ENCODE measurements at regions not wholly inside any gene's neighbourhood (a gene's known extent, or its start where the extent isn't known, plus 50 kb on each side); places are given as distances from the start of the nearest gene placed in this dataset.
"Not testable (repeated sequence)": the region's sequence is repeated elsewhere in the genome, so short reads cannot be mapped to it uniquely, and the experiment has no call there.

DNA sequence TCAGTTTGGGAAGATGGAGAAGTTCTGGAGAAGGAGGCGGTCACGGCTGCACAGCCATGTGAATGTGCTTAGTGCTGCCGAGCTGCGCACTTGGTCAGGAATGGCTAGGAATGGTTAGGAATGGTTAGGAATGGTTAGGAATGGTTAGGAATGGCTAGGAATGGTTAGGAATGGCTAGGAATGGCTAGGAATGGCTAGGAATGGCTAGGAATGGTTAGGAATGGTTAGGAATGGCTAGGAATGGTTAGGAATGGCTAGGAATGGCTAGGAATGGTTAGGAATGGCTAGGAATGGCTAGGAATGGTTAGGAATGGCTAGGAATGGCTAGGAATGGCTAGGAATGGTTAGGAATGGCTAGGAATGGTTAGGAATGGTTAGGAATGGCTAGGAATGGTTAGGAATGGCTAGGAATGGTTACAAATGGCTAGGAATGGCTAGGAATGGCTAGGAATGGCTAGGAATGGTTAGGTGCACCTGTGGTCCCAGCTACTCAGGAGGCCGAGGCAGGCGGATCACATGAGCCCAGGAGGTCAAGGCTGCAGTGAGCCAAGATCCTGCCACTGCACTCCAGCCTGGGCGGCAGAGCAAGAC, 94.7 kb upstream of the PPP1R26 start:
- H3K9me3 Mint-ChIP-seq; H3K27me3 Mint-ChIP-seq; H3K36me3 Mint-ChIP-seq; H3K4me1 Mint-ChIP-seq; H3K4me3 ChIP-seq (ENCODE audit: low read length); H3K4me3 Mint-ChIP-seq; H3K9me3 ChIP-seq (ENCODE audit: low read length); CTCF ChIA-PET; H3K4me1 ChIP-seq (ENCODE audit: insufficient read depth, low read length); H3K36me3 ChIP-seq (ENCODE audit: insufficient read depth, low read length); H3K27me3 ChIP-seq (ENCODE audit: insufficient read depth, low read length, poor library complexity, severe bottlenecking); DNase-seq; H3K27ac ChIP-seq (ENCODE audit: low read depth, low read length); POLR2A ChIA-PET: not testable (repeated sequence)
- H3K27ac Mint-ChIP-seq, result peak overlapping the region in 1 of 8 donors; percentile 43

DNA sequence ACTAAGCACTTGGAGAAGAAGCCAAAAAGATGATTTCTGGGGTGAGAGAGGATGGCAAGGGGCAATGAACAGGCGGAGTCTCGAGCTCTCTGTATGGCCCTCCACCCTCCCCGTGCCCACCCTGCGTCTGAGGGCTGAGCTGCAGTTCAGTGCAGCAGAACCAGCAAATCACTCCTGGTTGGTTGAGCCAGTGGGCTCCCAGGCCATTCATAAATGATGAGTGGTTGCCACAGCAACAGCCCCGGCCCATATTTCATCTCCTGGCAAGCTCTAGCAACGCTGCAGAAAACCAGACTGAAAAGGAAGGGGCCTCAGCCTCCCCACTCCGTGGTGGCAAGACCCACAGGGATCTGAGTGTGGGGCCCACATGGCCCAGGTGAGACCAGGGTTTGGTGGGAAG, 93.8 kb upstream of the PPP1R26 start:
- ChIA-PET CTCF (no interaction called here), POLR2A (no interaction called here)
- no peak overlapping the region for H3K27ac ChIP-seq (ENCODE audit: low read depth, low read length)
- H3K4me3 ChIP-seq (ENCODE audit: low read length), result no peak overlapping the region
- no peak for DNase-seq
- Mint-ChIP-seq H3K4me1 (no peaks in the 10 kb centered on the region), H3K9me3 (no peaks in the 10 kb centered on the region), H3K36me3 (no peaks in the 10 kb centered on the region), H3K27me3 (peaks cover 4 to 5% of the 10 kb centered on the region in 2 donors), H3K27ac (no peak overlapping the region), H3K4me3 (no peak overlapping the region)
- no peaks in the 10 kb centered on the region for H3K4me1 ChIP-seq (ENCODE audit: insufficient read depth, low read length)
- no peaks in the 10 kb centered on the region for H3K36me3 ChIP-seq (ENCODE audit: insufficient read depth, low read length)
- no peaks in the 10 kb centered on the region for H3K9me3 ChIP-seq (ENCODE audit: low read length)
- no peaks in the 10 kb centered on the region for H3K27me3 ChIP-seq (ENCODE audit: insufficient read depth, low read length, poor library complexity, severe bottlenecking)

- no peak for DNase-seq
- Histone ChIP-seq H3K4me1 (ENCODE audit: insufficient read depth, low read length) (no peaks in the 10 kb centered on the region), H3K4me3 (ENCODE audit: low read length) (no peak overlapping the region), H3K27me3 (ENCODE audit: insufficient read depth, low read length, poor library complexity, severe bottlenecking) (no peaks in the 10 kb centered on the region), H3K27ac (ENCODE audit: low read depth, low read length) (no peak overlapping the region), H3K36me3 (ENCODE audit: insufficient read depth, low read length) (no peaks in the 10 kb centered on the region), H3K9me3 (ENCODE audit: low read length) (no peaks in the 10 kb centered on the region)
- no peaks in the 10 kb centered on the region for H3K9me3 Mint-ChIP-seq
- no peaks in the 10 kb centered on the region for H3K36me3 Mint-ChIP-seq
- POLR2A ChIA-PET, result no interaction called here
- no peak overlapping the region for H3K4me3 Mint-ChIP-seq
- H3K27me3 Mint-ChIP-seq, result peaks cover under 1 to 5% of the 10 kb centered on the region in 2 donors
- no peaks in the 10 kb centered on the region for H3K4me1 Mint-ChIP-seq
- CTCF ChIA-PET, result no interaction called here
- no peak overlapping the region for H3K27ac Mint-ChIP-seq
These were observed 91.6 kb upstream of the PPP1R26 start for GRCh38 chr9:135387976-135388375.

GRCh38 chr9:135388530-135388929, 91.1 kb upstream of the PPP1R26 start:
- Histone ChIP-seq H3K36me3 (ENCODE audit: insufficient read depth, low read length) (no peaks in the 10 kb centered on the region), H3K9me3 (ENCODE audit: low read length) (no peaks in the 10 kb centered on the region), H3K27me3 (ENCODE audit: insufficient read depth, low read length, poor library complexity, severe bottlenecking) (no peaks in the 10 kb centered on the region), H3K4me1 (ENCODE audit: insufficient read depth, low read length) (no peaks in the 10 kb centered on the region), H3K27ac (ENCODE audit: low read depth, low read length) (no peak overlapping the region), H3K4me3 (ENCODE audit: low read length) (no peak overlapping the region)
- H3K9me3 Mint-ChIP-seq, result no peaks in the 10 kb centered on the region
- no peaks in the 10 kb centered on the region for H3K4me1 Mint-ChIP-seq
- POLR2A ChIA-PET, result no interaction called here
- DNase-seq, result no peak
- H3K36me3 Mint-ChIP-seq, result no peaks in the 10 kb centered on the region
- CTCF ChIA-PET, result no interaction called here
- peak overlapping the region in 1 of 8 donors; percentile 73 for H3K27ac Mint-ChIP-seq
- H3K4me3 Mint-ChIP-seq, result no peak overlapping the region
- H3K27me3 Mint-ChIP-seq, result peaks cover 0 to 5% of the 10 kb centered on the region in 2 donors

DNA sequence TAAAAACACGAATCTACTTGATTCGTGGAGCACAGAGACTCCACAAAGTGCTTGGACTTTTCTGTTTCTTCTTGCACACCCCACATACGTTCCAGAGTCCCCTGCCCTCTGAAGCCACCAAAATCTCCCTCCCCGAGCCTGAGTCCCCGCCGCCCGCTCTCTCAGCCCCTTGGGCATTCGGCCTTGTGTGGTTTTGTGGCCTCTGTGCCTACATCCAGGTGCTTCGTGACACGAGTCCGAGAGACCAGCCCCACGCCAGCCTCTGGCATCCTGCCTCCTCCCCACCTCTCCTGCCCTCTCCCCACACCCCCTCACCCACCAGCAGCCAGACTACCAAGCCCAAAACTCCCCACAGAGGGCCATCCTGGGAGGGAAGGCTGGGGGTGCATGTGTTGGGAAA, 87.8 kb upstream of the PPP1R26 start:
- Histone ChIP-seq H3K36me3 (ENCODE audit: insufficient read depth, low read length) (no peaks in the 10 kb centered on the region), H3K27me3 (ENCODE audit: insufficient read depth, low read length, poor library complexity, severe bottlenecking) (no peaks in the 10 kb centered on the region), H3K27ac (ENCODE audit: low read depth, low read length) (no peak overlapping the region), H3K4me3 (ENCODE audit: low read length) (no peak overlapping the region), H3K4me1 (ENCODE audit: insufficient read depth, low read length) (no peaks in the 10 kb centered on the region), H3K9me3 (ENCODE audit: low read length) (no peaks in the 10 kb centered on the region)
- no peaks in the 10 kb centered on the region for H3K36me3 Mint-ChIP-seq
- no peak overlapping the region for H3K4me3 Mint-ChIP-seq
- no peaks in the 10 kb centered on the region for H3K4me1 Mint-ChIP-seq
- no peaks in the 10 kb centered on the region for H3K9me3 Mint-ChIP-seq
- POLR2A ChIA-PET, result no interaction called here
- H3K27ac Mint-ChIP-seq, result no peak overlapping the region
- CTCF ChIA-PET, result no interaction called here
- DNase-seq, result no peak
- peaks cover 0 to 3% of the 10 kb centered on the region in 2 donors for H3K27me3 Mint-ChIP-seq

DNA sequence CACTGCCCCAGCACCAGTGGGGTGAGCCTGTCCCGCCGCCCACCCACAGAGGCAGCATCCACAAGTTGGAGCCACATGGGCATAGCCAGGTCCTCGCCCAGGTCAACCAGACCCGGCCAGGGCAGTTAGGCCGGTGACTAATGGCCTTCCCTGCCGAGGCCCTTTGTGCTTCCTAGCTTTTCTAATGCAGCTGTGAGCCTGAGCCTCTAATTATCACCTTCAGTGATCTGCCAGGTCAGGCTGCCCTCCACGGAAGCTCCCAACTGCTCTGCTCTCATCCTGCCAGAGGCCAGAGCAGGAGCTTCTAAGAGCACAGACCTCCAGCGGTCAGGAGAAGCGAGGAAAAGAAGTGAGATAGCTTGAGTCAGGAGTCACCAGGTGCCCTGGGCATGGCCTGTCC, 87.1 kb upstream of the PPP1R26 start:
- H3K4me3 Mint-ChIP-seq, result no peak overlapping the region
- H3K27ac Mint-ChIP-seq, result no peak overlapping the region
- no peaks in the 10 kb centered on the region for H3K36me3 Mint-ChIP-seq
- no peaks in the 10 kb centered on the region for H3K4me1 ChIP-seq (ENCODE audit: insufficient read depth, low read length)
- peaks cover 0 to 3% of the 10 kb centered on the region in 2 donors for H3K27me3 Mint-ChIP-seq
- H3K4me1 Mint-ChIP-seq, result no peaks in the 10 kb centered on the region
- POLR2A ChIA-PET, result no interaction called here
- no peak for DNase-seq
- CTCF ChIA-PET, result no interaction called here
- no peaks in the 10 kb centered on the region for H3K9me3 ChIP-seq (ENCODE audit: low read length)
- H3K36me3 ChIP-seq (ENCODE audit: insufficient read depth, low read length), result no peaks in the 10 kb centered on the region
- H3K27ac ChIP-seq (ENCODE audit: low read depth, low read length), result no peak overlapping the region
- H3K27me3 ChIP-seq (ENCODE audit: insufficient read depth, low read length, poor library complexity, severe bottlenecking), result no peaks in the 10 kb centered on the region
- no peaks in the 10 kb centered on the region for H3K9me3 Mint-ChIP-seq
- H3K4me3 ChIP-seq (ENCODE audit: low read length), result no peak overlapping the region

- no peaks in the 10 kb centered on the region for H3K9me3 Mint-ChIP-seq
- H3K4me3 Mint-ChIP-seq, result no peak overlapping the region
- no peaks in the 10 kb centered on the region for H3K4me1 Mint-ChIP-seq
- H3K27me3 ChIP-seq (ENCODE audit: insufficient read depth, low read length, poor library complexity, severe bottlenecking), result no peaks in the 10 kb centered on the region
- ChIA-PET CTCF (no interaction called here), POLR2A (no interaction called here)
- H3K27ac Mint-ChIP-seq, result no peak overlapping the region
- peaks cover 0 to 3% of the 10 kb centered on the region in 2 donors for H3K27me3 Mint-ChIP-seq
- no peaks in the 10 kb centered on the region for H3K4me1 ChIP-seq (ENCODE audit: insufficient read depth, low read length)
- no peak overlapping the region for H3K27ac ChIP-seq (ENCODE audit: low read depth, low read length)
- H3K4me3 ChIP-seq (ENCODE audit: low read length), result no peak overlapping the region
- no peak for DNase-seq
- H3K9me3 ChIP-seq (ENCODE audit: low read length), result no peaks in the 10 kb centered on the region
- no peaks in the 10 kb centered on the region for H3K36me3 ChIP-seq (ENCODE audit: insufficient read depth, low read length)
- no peaks in the 10 kb centered on the region for H3K36me3 Mint-ChIP-seq
These were observed 85.5 kb upstream of the PPP1R26 start for GRCh38 chr9:135394131-135394530.

DNA sequence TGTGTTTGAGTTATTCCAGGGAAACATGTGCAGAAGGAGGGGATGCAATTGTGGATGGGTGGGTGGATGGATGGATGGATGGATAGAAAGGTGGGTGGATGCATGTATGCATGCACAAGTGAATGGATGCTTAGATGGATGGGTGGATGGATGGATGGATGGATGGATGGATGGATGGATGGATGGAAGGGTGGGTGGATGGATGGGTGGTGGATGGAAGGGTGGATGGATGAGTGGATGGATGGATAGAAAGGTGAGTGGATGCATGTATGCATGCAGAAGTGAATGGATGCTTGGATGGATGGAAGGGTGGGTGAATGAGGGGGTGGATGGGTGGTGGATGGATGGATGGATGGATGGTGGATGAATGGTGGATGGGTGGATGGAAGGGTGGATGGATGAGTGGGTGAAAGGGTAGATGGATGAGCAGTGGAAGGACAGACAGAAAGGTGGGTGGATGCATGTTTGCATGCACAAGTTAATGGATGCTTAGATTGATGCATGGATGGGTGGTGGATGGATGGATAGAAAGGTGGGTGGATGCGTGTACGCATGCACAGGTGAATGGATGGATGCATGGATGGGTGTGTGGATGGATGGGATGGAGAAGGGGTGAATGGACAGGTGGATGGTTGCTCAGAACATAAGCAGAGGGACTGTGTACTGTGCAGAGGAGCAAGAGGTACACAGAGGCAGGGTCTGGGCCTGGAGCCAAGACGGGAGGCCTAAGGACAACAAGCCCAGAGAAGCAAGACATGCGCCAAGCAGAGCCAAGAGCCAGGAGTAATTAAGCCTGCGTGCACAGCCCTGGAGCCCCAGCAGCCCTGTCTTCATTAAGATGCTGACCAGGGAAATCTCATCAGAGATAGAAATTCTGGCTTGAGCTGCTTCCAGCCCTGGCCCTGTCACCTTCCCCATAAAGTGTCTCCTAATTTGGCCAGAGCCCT, 84.6 kb upstream of the PPP1R26 start:
- H3K27me3 Mint-ChIP-seq, result no peaks in the 10 kb centered on the region
- H3K36me3 Mint-ChIP-seq, result no peaks in the 10 kb centered on the region
- CTCF ChIA-PET, result no interaction called here

More for the DNA sequence above, 84.6 kb upstream of the PPP1R26 start:
- H3K4me1 ChIP-seq (ENCODE audit: insufficient read depth, low read length), result no peaks in the 10 kb centered on the region
- H3K27ac ChIP-seq (ENCODE audit: low read depth, low read length), result no peak overlapping the region
- Mint-ChIP-seq H3K4me1 (no peaks in the 10 kb centered on the region), H3K9me3 (no peaks in the 10 kb centered on the region), H3K27ac (no peak overlapping the region), H3K4me3 (no peak overlapping the region)
- DNase-seq, result no peak
- no peaks in the 10 kb centered on the region for H3K9me3 ChIP-seq (ENCODE audit: low read length)
- no peaks in the 10 kb centered on the region for H3K36me3 ChIP-seq (ENCODE audit: insufficient read depth, low read length)
- H3K27me3 ChIP-seq (ENCODE audit: insufficient read depth, low read length, poor library complexity, severe bottlenecking), result no peaks in the 10 kb centered on the region
- H3K4me3 ChIP-seq (ENCODE audit: low read length), result no peak overlapping the region
- POLR2A ChIA-PET, result no interaction called here
